HG03520 (cell line): ENCODE measurements at regions not wholly inside any gene's neighbourhood (a gene's known extent, or its start where the extent isn't known, plus 50 kb on each side); places are given as distances from the start of the nearest gene placed in this dataset.
"Not testable (repeated sequence)": the region's sequence is repeated elsewhere in the genome, so short reads cannot be mapped to it uniquely, and the experiment has no call there.

Experiments
- ATAC-seq: cut with Tn5 transposase; IDR thresholded peaks from one replicate; pipeline ENCODE4 v1.9.1; 2021; ENCODE audit warnings: mild to moderate bottlenecking, moderate library complexity; ENCODE audit not compliant: unreplicated experiment

DNA sequence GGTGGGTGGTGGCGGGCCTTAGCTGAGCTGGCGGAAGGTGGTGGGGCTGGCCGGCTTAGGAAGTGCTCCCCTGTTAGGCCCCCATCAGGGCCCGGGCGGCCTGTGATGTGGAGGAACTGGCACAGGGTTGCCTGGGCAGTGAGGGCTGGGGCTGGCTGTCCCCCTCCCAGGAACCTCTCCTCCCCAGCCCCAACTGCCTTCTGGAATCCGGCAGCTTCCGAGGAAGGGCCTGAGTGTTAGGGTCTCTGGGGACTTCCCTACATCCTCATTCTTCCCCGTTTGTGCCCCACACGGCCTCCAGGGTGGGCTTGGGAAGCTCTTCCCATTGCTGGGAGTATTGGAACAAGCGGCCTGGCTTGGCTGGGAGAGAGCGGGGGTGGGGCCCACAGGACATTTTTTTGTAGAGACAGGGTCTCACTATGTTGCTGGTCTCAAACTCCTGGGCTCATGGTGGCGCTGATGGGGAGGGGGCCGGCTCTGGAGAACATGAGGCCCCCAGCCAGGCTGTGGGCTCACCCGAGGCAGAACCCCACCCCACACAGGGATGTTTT lies 89.9 kb upstream of the CIBAR2 start:
- no peak for ATAC-seq

DNA sequence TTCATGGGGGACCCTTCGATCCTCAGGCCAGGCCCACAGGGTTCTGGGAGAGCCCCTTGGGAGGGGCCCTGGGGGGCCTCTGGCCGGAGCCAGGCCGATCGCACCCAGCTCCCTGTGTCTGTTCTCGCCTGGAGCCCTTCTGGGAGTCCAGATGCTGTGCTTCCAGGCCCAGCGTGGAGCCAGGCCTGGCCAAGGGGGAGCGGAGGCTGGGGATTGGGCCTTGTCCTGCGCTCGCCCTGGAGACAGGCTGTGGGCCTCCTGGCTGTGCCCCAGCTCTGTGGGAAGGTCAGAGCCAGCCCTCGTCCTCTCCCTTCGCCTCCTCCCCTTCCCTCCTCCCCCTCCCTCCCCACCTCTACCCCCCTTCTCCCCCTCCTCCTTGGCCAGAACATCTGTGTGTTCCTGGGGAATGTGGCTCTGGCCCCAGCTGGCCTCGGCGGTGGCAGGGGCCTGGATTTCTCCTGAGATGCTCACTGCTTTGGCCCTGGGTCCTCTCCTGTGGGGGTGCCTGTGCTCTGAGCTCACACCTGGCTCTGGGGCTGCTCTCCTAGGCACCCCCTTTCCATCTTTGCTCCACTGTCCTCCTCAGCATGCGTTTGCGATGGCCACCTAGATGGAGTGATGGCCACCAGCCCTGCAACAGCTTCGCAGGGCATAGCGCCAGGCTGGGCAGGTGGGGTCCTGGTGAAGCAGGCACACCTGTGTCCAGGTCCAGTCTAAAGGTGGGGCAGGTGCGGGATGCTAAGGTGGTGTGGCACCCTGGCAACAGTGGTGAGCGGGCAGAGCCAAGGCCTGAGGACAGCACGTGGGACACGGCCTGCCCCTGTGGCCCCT lies 90.6 kb upstream of the CIBAR2 start:
- no peak for ATAC-seq

DNA sequence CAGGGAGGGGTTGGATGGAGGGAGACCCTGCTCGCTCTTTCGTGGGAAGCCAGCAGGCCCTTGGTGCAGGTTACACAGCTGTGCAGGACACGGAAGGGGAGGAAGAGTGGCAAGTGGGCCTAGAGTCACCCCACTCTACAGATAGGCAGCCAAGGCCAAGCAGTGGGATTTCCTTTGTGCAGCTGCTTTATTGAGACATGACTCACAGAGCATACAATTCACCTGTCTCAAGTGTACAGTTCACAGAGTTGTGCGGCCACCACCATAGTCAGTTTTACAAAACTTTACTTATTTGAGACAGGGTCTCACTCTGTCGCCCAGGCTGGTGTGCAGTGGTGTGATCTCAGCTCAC lies 91.2 kb upstream of the CIBAR2 start:
- no peak for ATAC-seq

DNA sequence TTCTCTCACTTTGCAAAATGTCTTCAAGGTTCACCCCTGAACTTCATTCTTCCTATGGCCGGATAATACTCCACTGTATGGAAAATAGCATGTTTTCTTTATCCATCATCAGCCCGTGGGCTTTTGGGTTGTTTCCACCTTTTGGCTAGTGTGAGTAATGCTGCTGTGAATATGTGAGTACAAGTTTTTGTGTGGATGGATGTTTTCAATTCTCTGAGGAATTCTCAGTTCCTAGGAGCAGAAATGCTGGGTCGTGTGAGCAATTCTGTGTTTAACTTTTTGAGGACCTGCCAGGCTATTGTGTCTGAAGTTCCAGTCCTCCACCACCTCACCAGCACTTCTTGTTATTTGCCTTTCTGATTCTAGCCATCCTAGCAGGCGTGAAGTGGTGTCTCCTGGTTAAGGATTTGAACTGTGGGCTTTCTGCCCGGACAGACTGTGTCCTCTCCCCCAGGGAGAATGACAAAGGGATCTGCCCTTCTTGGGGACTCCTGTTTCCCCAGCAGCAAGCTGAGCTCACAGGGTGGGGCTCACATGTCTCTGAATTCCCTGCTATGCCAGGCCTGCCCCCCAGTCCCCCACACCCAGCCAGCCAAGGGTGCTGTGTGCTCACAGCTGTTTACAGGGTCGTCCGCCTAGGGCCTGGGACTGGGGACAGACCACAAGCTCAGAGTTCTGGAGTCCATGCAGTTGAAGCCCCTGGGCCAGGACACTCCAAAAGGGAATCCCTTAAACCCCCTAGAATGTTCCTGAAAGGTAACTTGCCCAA lies 92.2 kb upstream of the CIBAR2 start:
- ATAC-seq: no peak

DNA sequence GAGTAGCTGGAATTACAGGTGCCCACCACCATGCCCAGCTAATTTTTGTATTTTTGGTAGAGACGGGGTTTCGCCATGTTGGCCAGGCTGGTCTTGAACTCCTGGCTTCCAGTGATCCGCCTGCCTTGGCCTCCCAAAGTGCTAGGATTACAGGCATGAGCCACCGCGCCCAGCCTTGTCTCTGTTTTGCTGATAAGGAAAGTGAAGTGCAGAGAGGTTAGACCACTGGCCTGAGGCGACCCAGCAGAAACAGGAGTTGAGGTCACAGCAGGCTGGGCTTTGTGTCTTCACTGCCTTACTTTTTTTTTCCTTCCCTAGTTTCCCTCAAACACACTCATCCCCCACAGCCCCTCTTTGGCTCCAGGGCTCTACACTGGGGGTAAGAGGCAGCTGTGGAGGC lies 93.0 kb upstream of the CIBAR2 start:
- not testable (repeated sequence) for ATAC-seq

DNA sequence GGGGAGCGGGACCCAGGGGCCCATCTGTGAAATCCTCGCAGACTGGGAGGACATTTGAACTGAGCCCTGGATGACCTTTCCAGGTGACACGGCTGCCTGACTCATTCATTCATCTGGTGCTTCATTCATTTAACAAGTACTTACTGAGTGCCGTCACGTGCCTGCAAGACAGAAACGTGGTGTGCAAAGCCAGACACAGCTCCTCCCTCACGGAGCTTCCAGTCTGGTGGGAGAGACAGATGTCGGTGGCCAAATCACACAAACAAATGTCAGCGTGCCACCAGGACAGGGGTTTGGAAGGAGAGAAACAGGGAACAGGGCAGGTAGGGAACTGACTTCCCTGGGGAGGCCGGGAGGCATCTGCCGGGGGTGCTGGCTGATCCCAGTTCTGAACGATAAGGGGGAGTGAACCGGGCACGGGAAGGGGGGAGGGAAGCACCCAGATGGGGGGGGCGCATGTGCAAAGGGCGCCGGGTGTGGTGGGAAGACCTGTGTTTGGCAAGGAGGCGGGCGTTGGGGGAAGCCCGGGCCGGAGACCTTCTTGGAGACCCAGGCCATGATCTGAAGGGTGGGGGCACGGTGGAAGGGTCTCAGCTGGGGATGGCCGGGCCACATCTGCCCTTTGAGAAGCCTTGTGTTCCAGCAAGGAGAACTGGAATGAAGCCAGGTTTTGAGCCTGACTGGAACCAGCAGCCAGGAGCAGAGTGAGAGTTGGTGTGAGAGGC lies 93.6 kb upstream of the CIBAR2 start:
- ATAC-seq: no peak

DNA sequence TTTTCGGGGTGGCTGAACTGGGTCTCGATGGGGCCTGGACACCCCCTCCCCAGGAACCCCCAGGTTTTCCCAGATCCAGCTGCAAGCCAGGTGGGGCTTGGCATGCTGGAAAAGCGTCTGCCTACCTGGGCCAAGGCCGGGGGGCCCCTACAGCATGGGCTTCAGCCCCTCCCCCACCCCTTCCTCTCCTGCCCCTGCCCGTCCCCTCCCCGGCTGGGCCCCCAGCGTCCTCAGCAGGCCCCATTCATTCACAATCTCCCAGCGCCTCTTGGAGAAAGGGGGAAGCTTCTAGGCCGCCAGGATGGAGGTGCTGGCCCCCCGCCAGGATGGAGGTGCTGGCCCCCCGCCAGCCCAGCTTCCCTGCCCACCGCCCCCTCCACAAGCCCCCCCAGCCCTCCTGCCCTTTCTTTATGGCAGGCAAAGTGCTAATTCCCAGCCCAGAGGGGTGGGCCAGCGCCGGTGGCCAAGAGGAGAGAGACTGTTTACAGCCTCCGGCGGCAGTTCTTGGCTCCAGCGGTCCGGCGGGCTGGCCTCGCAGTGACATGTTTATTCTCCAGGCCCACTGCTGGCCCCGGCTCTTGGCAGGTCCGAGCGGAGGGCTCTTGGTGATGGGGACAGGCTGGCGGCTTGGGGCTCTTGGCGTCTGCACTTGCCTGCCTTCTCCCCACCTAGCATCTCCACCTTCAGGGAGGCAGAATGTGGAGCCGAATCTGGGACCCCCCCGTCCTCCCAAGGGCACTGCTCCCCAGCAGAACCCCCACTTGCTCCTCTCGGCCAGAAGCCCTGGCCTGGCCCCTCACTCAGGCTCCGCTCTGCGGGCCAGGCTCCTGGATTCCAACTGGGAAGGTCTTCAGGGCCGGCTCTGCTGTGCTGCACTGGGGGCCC lies 94.4 kb upstream of the CIBAR2 start:
- no peak for ATAC-seq

DNA sequence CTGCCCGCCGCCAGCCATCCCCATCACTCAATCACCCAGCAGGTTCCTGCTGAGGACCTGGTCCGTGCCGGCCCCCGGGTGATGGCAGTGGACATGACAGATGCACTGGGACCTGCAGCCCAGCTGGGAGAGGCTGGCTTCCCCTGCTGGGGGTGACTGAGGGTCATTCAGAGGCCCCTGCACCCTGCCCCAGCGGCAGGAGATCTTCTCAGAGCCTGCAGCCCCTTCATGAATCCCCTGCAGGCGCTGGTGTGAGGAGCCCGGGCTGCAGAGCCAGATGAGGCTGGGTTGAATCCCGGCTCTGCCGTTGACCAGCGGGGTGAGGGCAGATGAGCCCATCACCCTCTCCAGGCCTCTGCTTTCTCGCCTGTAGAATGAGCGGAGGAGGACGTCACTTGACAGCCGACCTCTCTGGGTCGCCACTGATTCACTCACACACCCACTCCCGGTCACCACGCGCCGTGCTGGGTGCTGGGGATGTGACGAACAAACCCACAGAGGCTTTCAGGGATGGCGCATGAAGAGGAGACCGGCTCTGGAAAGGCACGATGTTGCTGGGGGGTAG lies 95.2 kb upstream of the CIBAR2 start:
- no peak for ATAC-seq

DNA sequence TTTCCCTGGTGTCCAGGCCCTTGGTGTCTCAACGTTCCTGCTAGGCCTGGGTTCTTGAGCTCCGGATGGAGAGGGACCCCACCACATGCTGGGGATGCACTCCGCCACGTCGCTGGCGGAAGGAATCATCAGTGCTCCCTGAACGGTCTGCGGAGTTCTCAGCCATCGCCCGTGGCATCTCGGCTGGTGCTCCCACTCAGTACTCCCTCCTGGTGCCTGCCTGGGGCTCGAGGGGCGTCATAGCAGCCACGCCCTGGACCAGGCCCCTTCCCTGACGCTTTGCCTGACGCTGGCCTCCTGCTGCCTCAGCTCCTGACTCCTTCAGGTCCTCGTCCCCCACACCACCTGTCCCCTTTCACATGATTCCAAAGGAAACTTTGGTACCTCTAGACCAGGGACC lies 95.9 kb upstream of the CIBAR2 start:
- no peak for ATAC-seq

DNA sequence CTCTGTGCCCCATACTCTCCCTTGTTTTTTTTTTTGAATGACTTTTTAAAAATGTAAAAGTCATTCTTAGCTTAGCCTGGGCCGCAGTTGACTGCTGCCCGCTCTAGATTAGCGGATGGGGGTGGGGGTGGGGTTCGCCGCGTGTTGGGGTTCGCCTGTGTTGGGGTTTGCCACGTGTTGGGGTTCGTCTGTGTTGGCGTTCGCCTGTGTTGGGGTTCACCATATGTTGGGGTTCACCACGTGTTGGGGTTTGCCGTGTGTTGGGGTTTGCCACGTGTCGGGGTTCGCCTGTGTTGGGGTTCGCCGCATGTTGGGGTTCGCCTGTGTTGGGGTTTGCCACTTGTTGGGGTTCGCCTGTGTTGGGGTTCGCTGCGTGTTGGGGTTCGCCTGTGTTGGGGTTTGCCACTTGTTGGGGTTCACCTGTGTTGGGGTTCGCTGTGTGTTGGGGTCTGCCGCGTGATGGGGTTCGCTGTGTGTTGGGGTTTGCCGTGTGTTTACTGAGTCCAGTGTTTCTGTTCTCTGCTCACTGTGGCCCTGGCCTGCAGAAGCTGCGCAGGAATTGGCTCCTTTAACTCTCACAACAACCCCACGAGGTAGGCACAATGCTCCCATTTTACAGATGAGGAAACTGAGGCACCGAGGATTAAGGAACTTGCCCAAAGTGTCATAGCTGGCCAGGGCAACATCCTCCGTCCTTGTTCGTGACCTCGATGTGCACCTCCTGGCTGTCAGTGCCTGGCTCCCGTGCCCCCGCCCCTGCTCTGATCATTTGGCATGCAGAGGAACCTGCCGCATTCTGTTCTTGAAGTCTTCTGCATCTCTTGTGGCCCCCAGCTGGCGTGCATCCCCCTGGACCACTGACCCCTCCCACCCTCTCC lies 96.6 kb upstream of the CIBAR2 start:
- no peak for ATAC-seq

DNA sequence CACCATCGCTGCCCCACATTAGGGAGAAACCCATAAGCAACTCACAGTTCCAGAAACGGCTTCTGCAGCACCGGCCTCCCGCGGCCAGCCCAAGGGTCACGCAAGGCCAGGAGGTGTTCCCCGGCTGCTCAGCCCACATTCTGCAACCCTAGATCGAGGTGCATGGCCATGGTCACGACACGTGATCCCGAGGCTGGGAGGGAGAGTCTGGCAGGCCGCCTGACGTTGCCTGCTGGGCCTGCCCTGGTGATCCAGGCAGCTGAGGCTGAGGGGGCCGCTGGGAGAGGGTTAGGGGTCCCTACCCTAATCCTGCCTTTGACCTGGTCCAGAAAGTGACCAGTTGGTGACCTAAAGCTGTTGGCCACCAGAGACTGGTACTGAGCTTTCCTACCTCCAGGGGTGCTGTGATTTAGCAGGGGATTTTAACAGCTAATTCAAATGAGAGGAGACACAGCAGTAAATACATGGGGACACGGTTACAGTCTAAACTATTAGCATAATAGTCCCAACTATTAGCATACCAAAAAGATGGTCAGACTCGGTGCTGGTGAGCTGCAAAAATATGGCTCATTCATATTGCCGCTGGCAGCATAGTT lies 97.4 kb upstream of the CIBAR2 start:
- ATAC-seq: no peak

DNA sequence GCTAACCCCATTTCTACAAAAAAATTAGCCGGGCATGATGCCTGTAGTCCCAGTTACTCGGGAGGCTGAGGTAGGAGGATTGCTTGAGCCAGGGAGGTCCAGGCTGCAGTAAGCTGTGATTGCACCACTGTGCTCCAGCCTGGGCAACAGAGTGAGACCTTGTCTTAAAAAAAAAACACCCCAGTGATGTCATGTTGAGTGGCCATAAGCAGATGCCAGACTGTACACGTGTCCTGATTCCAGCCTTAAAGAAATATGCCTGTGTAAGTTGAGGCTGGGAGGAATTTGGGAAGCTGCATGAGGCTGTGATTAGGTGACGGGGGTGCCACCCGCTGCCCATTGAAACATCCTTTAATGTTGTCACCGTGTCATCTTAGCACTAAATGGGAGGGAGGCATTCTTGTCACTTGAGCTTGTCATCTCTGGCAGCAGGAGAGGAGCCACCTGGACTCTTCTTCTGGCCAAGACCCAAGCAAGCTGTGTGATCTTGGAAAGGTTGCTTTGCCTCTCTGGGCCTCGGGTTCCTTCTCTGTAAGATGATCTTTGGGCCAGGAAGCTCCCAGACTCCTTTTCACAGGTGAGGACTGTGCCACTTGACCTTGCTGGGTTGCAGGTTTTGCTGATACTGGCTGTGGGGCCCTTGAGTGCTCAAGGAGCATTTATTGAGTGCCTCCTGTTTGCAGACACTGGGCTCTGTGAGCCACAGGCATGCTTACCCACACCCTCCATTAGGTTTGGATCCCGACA lies 98.3 kb upstream of the CIBAR2 start:
- no peak for ATAC-seq

DNA sequence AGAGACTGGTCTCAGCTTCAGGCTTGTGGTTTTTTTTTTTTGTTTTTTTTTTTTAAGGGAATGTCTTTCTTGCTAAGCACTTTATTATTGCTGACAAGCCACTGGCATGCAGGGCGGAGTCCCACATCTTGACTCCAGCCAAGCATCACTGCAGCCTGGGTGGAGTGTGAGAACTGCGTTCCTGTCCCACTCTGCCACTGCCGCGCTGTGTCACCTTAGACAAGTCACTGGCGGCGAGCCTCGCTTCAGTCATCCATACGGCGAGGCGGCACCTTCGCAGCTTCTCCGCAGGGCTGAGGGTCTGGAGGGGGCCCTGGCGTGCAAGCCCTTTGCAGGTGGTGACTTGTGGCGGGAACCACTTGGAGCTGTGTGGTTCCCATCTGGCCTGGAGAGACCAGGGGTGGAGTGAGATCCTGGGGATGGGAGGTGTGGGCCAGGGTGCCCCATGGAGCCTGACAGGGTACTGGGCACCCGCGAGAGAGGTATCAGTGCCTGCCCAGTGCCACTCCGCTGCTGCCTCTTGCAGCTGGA lies 99.1 kb upstream of the CIBAR2 start:
- ATAC-seq: no peak

DNA sequence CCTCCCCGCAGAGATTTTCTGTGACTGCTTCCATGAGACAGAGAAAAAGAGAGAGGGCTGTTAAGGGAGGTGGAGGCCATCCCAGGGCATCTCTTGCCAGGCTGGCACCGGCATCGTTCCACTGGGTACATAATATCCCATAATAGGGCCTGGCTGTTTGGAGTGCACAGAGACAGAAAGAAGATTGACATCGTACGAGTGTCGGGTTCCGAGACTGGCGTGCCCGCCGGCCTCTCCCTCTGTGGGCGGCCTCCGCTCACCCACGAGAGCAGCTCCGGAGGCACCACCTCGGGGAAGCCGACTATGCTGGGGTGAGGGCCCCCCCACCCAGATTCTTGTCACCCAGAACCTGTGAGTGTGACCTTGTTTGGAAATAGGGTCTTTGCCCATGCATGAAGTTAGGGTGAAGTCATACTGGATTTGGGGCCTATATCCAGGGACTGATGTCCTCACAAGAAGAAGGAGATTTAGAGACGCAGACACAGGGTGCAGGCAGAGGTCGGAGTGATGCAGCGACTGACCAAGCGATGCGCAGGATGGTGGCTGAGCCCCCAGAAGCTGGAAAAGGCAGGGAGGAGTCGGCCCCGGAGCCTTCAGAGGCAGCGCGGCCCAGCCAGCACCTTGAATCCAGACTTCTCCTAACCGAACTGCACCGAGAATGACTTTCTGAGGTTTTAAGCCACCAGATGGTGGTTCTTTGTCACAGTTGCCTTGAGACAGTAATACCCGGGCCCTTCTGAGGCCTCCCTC lies 101.8 kb upstream of the CIBAR2 start:
- ATAC-seq: no peak

DNA sequence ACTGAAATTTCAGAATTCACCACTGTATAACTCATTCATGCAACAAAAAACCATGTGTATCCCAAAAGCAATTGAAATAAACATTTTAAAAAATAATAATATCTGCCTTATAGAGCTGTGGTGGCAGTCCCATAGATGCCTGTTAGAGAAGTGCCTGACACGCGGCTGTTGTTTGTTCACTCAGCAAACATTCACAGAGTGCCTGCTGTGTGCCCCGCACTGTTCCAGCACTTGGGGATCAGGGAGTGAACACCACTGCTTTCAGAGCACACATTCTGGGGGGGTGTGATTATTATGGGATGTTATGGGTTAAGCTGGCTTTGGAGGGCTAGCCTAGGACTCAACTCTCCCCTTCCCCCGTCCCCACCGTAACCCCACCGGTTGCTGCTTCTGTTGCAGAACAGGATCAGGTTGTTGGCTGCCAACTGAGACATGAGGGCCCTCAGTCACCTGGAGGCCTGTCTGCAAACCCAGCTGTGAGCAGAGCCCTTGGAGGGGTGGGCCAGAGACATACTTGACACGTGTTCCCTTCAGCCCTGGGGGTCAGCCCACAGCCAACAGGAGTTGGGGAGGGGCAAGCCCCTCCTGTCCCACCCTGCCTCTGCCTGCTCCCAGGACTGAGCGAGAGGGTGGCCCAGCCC lies 103.3 kb upstream of the CIBAR2 start:
- ATAC-seq: no peak

DNA sequence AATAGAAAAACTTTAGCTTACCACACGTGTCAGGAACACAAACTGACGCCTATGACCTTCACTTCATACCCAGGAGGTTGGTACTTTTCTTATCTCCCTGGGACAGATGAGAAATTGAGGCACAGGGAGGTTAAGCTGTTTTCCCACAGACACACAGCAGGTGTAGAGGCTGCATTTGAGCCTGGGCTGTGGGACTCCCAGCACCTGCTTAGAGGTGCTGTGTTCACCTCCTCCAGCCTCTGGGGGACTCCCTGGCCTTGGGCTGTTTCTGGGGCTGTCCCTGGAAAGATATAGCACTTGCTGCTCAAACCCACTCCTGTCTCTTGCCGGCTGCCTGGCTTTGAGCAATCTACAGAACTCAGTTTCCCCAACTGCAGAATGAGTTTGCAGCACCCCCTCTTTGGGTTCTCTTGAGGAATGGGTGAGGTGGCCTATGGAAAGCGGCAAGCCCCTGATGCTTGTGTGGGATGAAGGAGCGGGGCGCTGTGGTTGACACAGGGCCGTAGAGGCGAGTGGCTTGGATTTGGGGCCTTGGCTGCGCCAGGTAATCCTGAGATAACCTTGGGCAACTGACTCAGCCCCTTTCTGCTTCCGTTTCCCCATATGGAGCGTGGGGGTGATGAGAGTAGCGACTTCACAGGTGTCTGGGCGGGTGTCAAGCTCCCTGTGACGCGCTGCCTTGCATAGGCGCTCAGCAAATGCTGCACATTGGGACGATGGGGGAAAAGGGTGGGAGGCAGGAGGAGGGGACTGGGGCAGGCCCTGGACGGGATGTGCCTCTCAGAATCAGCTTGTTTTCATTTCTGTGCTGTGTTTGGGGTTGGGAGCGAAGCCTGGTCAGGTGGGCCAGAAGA lies 104.5 kb upstream of the CIBAR2 start:
- no peak for ATAC-seq
